Mesenchymal stem cell (in vitro differentiated cells and primary cell): ENCODE measurements at regions not wholly inside any gene's neighbourhood (a gene's known extent, or its start where the extent isn't known, plus 50 kb on each side); places are given as distances from the start of the nearest gene placed in this dataset.

Experiments
- DNase-seq: peaks from one replicate; pipeline ENCODE4 v3.0.0-alpha.2; 2013
- H2AFZ ChIP-seq: one replicate; pipeline ENCODE4 v1.6.1; 2013; ENCODE audit warnings: low read depth, mild to moderate bottlenecking, control low read depth, inconsistent platforms, low read length, moderate library complexity
- H2AK5ac ChIP-seq: 2 replicates; pipeline ENCODE4 v1.6.1; 2013; ENCODE audit warnings: low read length, moderate library complexity, mild to moderate bottlenecking, inconsistent platforms; ENCODE audit not compliant: severe bottlenecking
- H2BK120ac ChIP-seq: one replicate; pipeline ENCODE4 v1.6.1; 2013; ENCODE audit warnings: low read depth, mild to moderate bottlenecking, inconsistent platforms, low read length, moderate library complexity
- H2BK12ac ChIP-seq, 2 experiments: one replicate each; pipeline ENCODE4 v1.6.1; 2013; ENCODE audit warnings: inconsistent platforms in 2 of 2, low read length in 2 of 2, mild to moderate bottlenecking in 2 of 2, moderate library complexity in 2 of 2, control low read depth in 1 of 2
- H2BK15ac ChIP-seq: one replicate; pipeline ENCODE4 v1.6.1; 2013; ENCODE audit warnings: mild to moderate bottlenecking, low read depth, inconsistent platforms; ENCODE audit not compliant: poor library complexity, severe bottlenecking
- H2BK5ac ChIP-seq: 2 replicates; pipeline ENCODE4 v1.6.1; 2013; ENCODE audit warnings: low read depth, mild to moderate bottlenecking, low read length, control low read depth, inconsistent platforms; ENCODE audit not compliant: poor library complexity, severe bottlenecking
- H3K14ac ChIP-seq, 2 experiments: one replicate each; pipeline ENCODE4 v1.6.1; 2013; ENCODE audit warnings: inconsistent platforms in 2 of 2, low read length in 2 of 2, control low read depth in 1 of 2, mild to moderate bottlenecking in 1 of 2, moderate library complexity in 1 of 2
- H3K18ac ChIP-seq, 2 experiments: one replicate each; pipeline ENCODE4 v1.6.1; 2013; ENCODE audit warnings: inconsistent platforms in 2 of 2, low read length in 2 of 2, control low read depth in 1 of 2, low read depth in 1 of 2, mild to moderate bottlenecking in 1 of 2
- H3K23ac ChIP-seq, 2 experiments: one replicate each; pipeline ENCODE4 v1.6.1; 2013; ENCODE audit warnings: inconsistent platforms in 2 of 2, low read length in 2 of 2, mild to moderate bottlenecking in 2 of 2, moderate library complexity in 2 of 2, control low read depth in 1 of 2
- H3K27ac ChIP-seq: 2 replicates; pipeline ENCODE4 v1.5.1; 2013; ENCODE audit warnings: mild to moderate bottlenecking, moderate library complexity, low read length, control low read depth, inconsistent platforms; ENCODE audit not compliant: poor library complexity, severe bottlenecking
- H3K27me3 ChIP-seq, 2 experiments: 2 replicates each; pipeline versions ENCODE4 v1.6.1 to v1.7.0; 2013; ENCODE audit warnings: low read length in 2 of 2, mild to moderate bottlenecking in 2 of 2, moderate library complexity in 2 of 2, control low read depth in 1 of 2, inconsistent platforms in 1 of 2; ENCODE audit not compliant: control insufficient read depth in 1 of 2, insufficient read depth in 1 of 2
- H3K36me3 ChIP-seq, 2 experiments: 2 replicates each; pipeline versions ENCODE4 v1.6.1 to v1.7.0; 2013; ENCODE audit warnings: low read length in 2 of 2, control low read depth in 1 of 2, inconsistent platforms in 1 of 2, low read depth in 1 of 2, mild to moderate bottlenecking in 1 of 2; ENCODE audit not compliant: insufficient read depth in 2 of 2, control insufficient read depth in 1 of 2
- H3K4ac ChIP-seq, 2 experiments: one replicate each; pipeline ENCODE4 v1.6.1; 2013; ENCODE audit warnings: inconsistent platforms in 2 of 2, low read length in 2 of 2, mild to moderate bottlenecking in 2 of 2, moderate library complexity in 2 of 2, control low read depth in 1 of 2, low read depth in 1 of 2
- H3K4me1 ChIP-seq: 2 replicates; pipeline ENCODE4 v1.6.1; 2013; ENCODE audit warnings: low read depth, low read length, control low read depth; ENCODE audit not compliant: control insufficient read depth, insufficient read depth
- H3K4me2 ChIP-seq: 2 replicates; pipeline ENCODE4 v1.6.1; 2013; ENCODE audit warnings: low read length, mild to moderate bottlenecking, inconsistent platforms; ENCODE audit not compliant: poor library complexity, severe bottlenecking
- H3K4me3 ChIP-seq, 2 experiments: 2 replicates each; pipeline versions ENCODE4 v1.5.1 to v1.7.0; 2013; ENCODE audit warnings: low read length in 2 of 2, mild to moderate bottlenecking in 2 of 2, control low read depth in 1 of 2, low read depth in 1 of 2; ENCODE audit not compliant: insufficient read depth in 1 of 2
- H3K79me1 ChIP-seq: replicated peaks from 2 replicates; pipeline ENCODE4 v1.6.1; 2013; ENCODE audit warnings: mild to moderate bottlenecking, control low read depth, low read length, inconsistent platforms; ENCODE audit not compliant: poor library complexity, severe bottlenecking
- H3K9ac ChIP-seq: 2 replicates; pipeline ENCODE4 v1.7.0; 2013; ENCODE audit warnings: mild to moderate bottlenecking, low read length, moderate library complexity
- H3K9me3 ChIP-seq: 2 replicates; pipeline ENCODE4 v1.7.0; 2013; ENCODE audit warnings: mild to moderate bottlenecking, low read length; ENCODE audit not compliant: control insufficient read depth
- H4K8ac ChIP-seq: one replicate; pipeline ENCODE4 v1.6.1; 2013; ENCODE audit warnings: inconsistent platforms, mild to moderate bottlenecking, low read length, moderate library complexity
- H4K91ac ChIP-seq: one replicate; pipeline ENCODE4 v1.6.1; 2013; ENCODE audit warnings: mild to moderate bottlenecking, low read length, inconsistent platforms
- WGBS: methylation state at CpG from one replicate; pipeline ENCODE4 v1.1.7; 2013; ENCODE audit warnings: mixed read lengths; 5-methylcytosine and 5-hydroxymethylcytosine counted together

GRCh38 chr4:183772361-183772760, 113.3 kb downstream of the TRAPPC11 start:
- Histone ChIP-seq H3K18ac (no peak overlapping the region), H3K14ac (no peak overlapping the region), H3K9me3 (peaks cover 5% of the 10 kb centered on the region), H2AFZ (no peak overlapping the region), H2BK5ac (no peak overlapping the region), H3K4me1 (no peaks in the 10 kb centered on the region), H3K27me3 (peaks cover 0 to 9% of the 10 kb centered on the region in 2 experiments), H2BK120ac (no peak overlapping the region), H2BK15ac (no peak overlapping the region), H3K4ac (no peak overlapping the region), H4K91ac (no peak overlapping the region), H4K8ac (no peak overlapping the region), H3K4me3 (no peak overlapping the region), H3K9ac (no peak overlapping the region), H3K27ac (no peak overlapping the region), H3K79me1 (no peaks in the 10 kb centered on the region), H3K36me3 (no peaks in the 10 kb centered on the region), H2BK12ac (no peak overlapping the region), H3K4me2 (no peak overlapping the region), H3K23ac (no peak overlapping the region), H2AK5ac (no peak overlapping the region)
- no peak for DNase-seq
- 100% methylated on average over 1 of the region's 1 CpG for WGBS

- no peak overlapping the region for H3K4ac ChIP-seq
- no peak overlapping the region for H2BK5ac ChIP-seq
- no peak overlapping the region for H3K23ac ChIP-seq
- no peak overlapping the region for H3K9ac ChIP-seq
- H3K4me2 ChIP-seq: no peak overlapping the region
- H2AK5ac ChIP-seq: no peak overlapping the region
- no peaks in the 10 kb centered on the region for H3K4me1 ChIP-seq
- WGBS: 42% methylated on average over 3 of the region's 5 CpGs
- H3K79me1 ChIP-seq: no peaks in the 10 kb centered on the region
- no peak overlapping the region for H2BK15ac ChIP-seq
- no peak overlapping the region for H4K8ac ChIP-seq
- no peaks in the 10 kb centered on the region for H3K36me3 ChIP-seq
- H2AFZ ChIP-seq: no peak overlapping the region
- H2BK12ac ChIP-seq: no peak overlapping the region
- no peak overlapping the region for H3K27ac ChIP-seq
- H3K9me3 ChIP-seq: peaks cover 5% of the 10 kb centered on the region
- H3K18ac ChIP-seq: no peak overlapping the region
- no peak overlapping the region for H3K4me3 ChIP-seq
- H3K14ac ChIP-seq: no peak overlapping the region
- DNase-seq: no peak
- no peak overlapping the region for H2BK120ac ChIP-seq
- no peak overlapping the region for H4K91ac ChIP-seq
- peaks cover 0 to 9% of the 10 kb centered on the region in 2 experiments for H3K27me3 ChIP-seq
Measured at GRCh38 chr4:183773790-183774189, 114.7 kb downstream of the TRAPPC11 start.

- no peak overlapping the region for H3K18ac ChIP-seq
- H2BK120ac ChIP-seq: no peak overlapping the region
- WGBS: 56% methylated on average over 3 of the region's 4 CpGs
- H2BK15ac ChIP-seq: no peak overlapping the region
- H3K14ac ChIP-seq: no peak overlapping the region
- no peak overlapping the region for H3K4ac ChIP-seq
- no peak overlapping the region for H2AFZ ChIP-seq
- H3K4me3 ChIP-seq: no peak overlapping the region
- H4K8ac ChIP-seq: no peak overlapping the region
- no peak overlapping the region for H2BK5ac ChIP-seq
- H3K79me1 ChIP-seq: no peaks in the 10 kb centered on the region
- no peak overlapping the region for H4K91ac ChIP-seq
- H3K9ac ChIP-seq: no peak overlapping the region
- DNase-seq: no peak
- H3K23ac ChIP-seq: no peak overlapping the region
- peaks cover 0 to 8% of the 10 kb centered on the region in 2 experiments for H3K27me3 ChIP-seq
- no peak overlapping the region for H3K4me2 ChIP-seq
- H3K4me1 ChIP-seq: no peaks in the 10 kb centered on the region
- no peak overlapping the region for H2AK5ac ChIP-seq
- H3K36me3 ChIP-seq: no peaks in the 10 kb centered on the region
- no peak overlapping the region for H2BK12ac ChIP-seq
- no peak overlapping the region for H3K27ac ChIP-seq
- no peaks in the 10 kb centered on the region for H3K9me3 ChIP-seq
Measured at GRCh38 chr4:183783306-183783705, 121.8 kb upstream of the STOX2 start.

DNA sequence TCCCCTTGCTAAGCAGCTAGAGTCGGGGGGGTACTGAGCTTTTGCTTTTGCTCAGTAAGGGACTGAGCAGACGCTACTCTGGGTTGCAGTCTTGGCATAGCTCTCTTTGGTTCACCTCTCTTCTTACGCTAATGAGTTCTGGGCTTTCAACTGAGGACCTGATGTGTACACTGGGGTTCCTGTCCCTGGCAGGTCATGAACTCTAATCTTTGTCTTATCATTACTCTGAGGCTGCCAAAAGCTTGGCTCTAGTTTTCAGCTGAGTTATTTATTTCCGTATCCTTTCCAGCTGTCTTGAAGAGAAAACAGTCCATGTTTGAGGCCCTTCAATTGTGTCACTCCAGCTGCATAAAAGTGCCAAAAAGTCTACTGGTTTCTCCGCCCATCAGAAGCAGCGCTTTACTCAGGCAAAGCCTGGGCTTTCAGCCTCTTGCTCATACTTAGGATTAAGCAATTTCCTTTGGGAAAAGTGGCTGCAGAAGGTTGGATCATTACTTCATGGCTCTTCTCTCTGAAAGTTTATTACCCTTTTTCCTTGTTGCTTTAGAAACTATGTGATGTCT, 121.0 kb upstream of the STOX2 start:
- no peak overlapping the region for H3K18ac ChIP-seq
- H3K79me1 ChIP-seq: no peaks in the 10 kb centered on the region
- H3K14ac ChIP-seq: no peak overlapping the region
- H3K27me3 ChIP-seq: peaks cover 0 to 8% of the 10 kb centered on the region in 2 experiments
- no peak overlapping the region for H3K27ac ChIP-seq
- no peak overlapping the region for H3K4ac ChIP-seq
- H3K4me1 ChIP-seq: no peaks in the 10 kb centered on the region
- peak; percentile 82 for DNase-seq
- no peak overlapping the region for H2BK5ac ChIP-seq
- no peak overlapping the region for H2BK15ac ChIP-seq
- no peak overlapping the region for H4K91ac ChIP-seq
- no peak overlapping the region for H2AFZ ChIP-seq
- no peak overlapping the region for H2BK120ac ChIP-seq
- 51% methylated on average over 6 of the region's 6 CpGs for WGBS
- no peak overlapping the region for H3K4me3 ChIP-seq
- no peak overlapping the region for H2BK12ac ChIP-seq
- no peak overlapping the region for H3K23ac ChIP-seq
- H3K9me3 ChIP-seq: no peaks in the 10 kb centered on the region
- no peak overlapping the region for H3K4me2 ChIP-seq
- H3K9ac ChIP-seq: peak overlapping the region; percentile 68
- H4K8ac ChIP-seq: no peak overlapping the region
- no peaks in the 10 kb centered on the region for H3K36me3 ChIP-seq
- H2AK5ac ChIP-seq: no peak overlapping the region
